Suprapubic skin (tissue), 4 donors: ENCODE measurements at regions not wholly inside any gene's neighbourhood (a gene's known extent, or its start where the extent isn't known, plus 50 kb on each side); places are given as distances from the start of the nearest gene placed in this dataset.
"Not testable (repeated sequence)": the region's sequence is repeated elsewhere in the genome, so short reads cannot be mapped to it uniquely, and the experiment has no call there.

Experiments used
- DNase-seq, 2 donors: peaks; one replicate each; pipeline ENCODE4 v3.0.0-alpha.2; 2019; ENCODE audit warnings: low spot score in 2 of 2
- H3K27ac ChIP-seq: fragments of 200-600 bp; sonication (generic); one replicate; pipeline ENCODE4 v1.5.1; 2019
- H3K27me3 ChIP-seq: fragments of 200-600 bp; sonication (generic); one replicate; pipeline ENCODE4 v1.5.1; 2019
- H3K36me3 ChIP-seq: fragments of 200-600 bp; sonication (generic); one replicate; pipeline ENCODE4 v1.5.1; 2019
- H3K4me1 ChIP-seq: fragments of 200-600 bp; sonication (generic); one replicate; pipeline ENCODE4 v1.5.1; 2019
- H3K4me3 ChIP-seq: fragments of 200-600 bp; sonication (generic); one replicate; pipeline ENCODE4 v1.5.1; 2019; ENCODE audit warnings: mild to moderate bottlenecking
- H3K9me3 ChIP-seq: fragments of 200-600 bp; sonication (generic); one replicate; pipeline ENCODE4 v1.5.1; 2019
- EP300 ChIP-seq: sonication (generic); formaldehyde crosslinking; IDR thresholded peaks from one replicate; pipeline ENCODE4 v1.6.1; 2017; ENCODE audit warnings: antibody characterized with exemption
- POLR2A ChIP-seq, 2 donors: fragments of 450-650 bp; IDR thresholded peaks; one replicate each; pipeline ENCODE4 v1.6.1; 2017; ENCODE audit warnings: antibody characterized with exemption in 2 of 2, mild to moderate bottlenecking in 2 of 2, moderate library complexity in 2 of 2
- POLR2AphosphoS5 ChIP-seq, 3 donors: sonication (generic); formaldehyde crosslinking; IDR thresholded peaks; one replicate each; pipeline ENCODE4 v1.6.1; 2017; ENCODE audit warnings: antibody characterized with exemption in 3 of 3
- WGBS: methylation state at CpG from one replicate; pipeline ENCODE4 v1.1.5; 2018; 5-methylcytosine and 5-hydroxymethylcytosine counted together
- TF ChIP-seq, protein P1 (sequence below), 2 donors: fragments of 200-600 bp in 1 of 2; fragments of 450-650 bp in 1 of 2; sonication (generic) in 1 of 2; IDR thresholded peaks; one replicate each; pipeline ENCODE4 v1.5.1; 2016 to 2019; ENCODE audit warnings: antibody characterized with exemption in 2 of 2, mild to moderate bottlenecking in 1 of 2, moderate library complexity in 1 of 2

DNA sequence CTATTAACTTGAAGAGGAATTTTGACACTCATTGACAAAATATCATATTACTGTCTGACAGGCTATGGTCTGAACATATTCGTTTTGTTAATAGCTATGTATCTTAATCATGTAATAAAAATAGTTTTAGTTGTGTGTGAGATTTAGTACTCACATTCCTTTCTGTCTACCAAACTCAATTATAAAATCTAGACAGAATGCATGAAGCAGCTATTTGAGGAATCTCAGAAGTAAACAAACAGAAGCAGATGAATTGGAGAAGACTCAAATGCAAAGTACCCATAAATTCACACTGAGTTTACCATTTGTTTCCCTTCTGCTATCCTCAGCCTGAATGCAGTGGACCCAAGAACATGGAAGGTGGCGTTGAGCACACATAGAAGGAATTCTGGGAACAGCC lies 841.6 kb upstream of the AADAT start:
- no peaks in the 10 kb centered on the region for H3K27me3 ChIP-seq
- H3K9me3 ChIP-seq = no peaks in the 10 kb centered on the region
- DNase-seq = no peak
- no peaks in the 10 kb centered on the region for H3K36me3 ChIP-seq
- no peak overlapping the region for H3K4me3 ChIP-seq
- WGBS = 45% methylated on average over 2 of the region's 2 CpGs
- H3K4me1 ChIP-seq = no peaks in the 10 kb centered on the region
- H3K27ac ChIP-seq = no peak overlapping the region
- TF ChIP-seq EP300 (no peak), POLR2A (IDR thresholded peaks at IDR 0.05) (no peak), POLR2AphosphoS5 (IDR thresholded peaks at IDR 0.05) (no peak)
- TF ChIP-seq, protein P1, sequence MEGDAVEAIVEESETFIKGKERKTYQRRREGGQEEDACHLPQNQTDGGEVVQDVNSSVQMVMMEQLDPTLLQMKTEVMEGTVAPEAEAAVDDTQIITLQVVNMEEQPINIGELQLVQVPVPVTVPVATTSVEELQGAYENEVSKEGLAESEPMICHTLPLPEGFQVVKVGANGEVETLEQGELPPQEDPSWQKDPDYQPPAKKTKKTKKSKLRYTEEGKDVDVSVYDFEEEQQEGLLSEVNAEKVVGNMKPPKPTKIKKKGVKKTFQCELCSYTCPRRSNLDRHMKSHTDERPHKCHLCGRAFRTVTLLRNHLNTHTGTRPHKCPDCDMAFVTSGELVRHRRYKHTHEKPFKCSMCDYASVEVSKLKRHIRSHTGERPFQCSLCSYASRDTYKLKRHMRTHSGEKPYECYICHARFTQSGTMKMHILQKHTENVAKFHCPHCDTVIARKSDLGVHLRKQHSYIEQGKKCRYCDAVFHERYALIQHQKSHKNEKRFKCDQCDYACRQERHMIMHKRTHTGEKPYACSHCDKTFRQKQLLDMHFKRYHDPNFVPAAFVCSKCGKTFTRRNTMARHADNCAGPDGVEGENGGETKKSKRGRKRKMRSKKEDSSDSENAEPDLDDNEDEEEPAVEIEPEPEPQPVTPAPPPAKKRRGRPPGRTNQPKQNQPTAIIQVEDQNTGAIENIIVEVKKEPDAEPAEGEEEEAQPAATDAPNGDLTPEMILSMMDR (IDR thresholded peaks at IDR 0.05) = no peak

DNA sequence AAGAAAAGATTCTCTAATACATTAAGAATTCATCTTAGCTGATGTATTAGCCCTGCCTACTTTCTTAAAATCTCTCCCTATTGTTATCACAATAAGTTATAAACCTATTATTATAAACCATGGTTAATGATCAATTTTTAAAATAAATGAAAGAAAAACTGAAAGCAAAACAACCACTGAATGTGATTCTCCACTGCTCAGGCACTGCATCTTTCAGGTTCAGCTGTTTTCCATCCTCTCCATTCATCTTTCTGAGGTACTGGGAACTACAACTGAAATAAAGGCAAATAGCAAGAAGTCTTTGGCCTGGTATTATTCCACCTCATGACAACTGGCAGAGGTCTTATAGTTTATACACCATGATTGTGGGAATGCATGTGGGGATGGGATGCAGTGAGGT lies 798.9 kb upstream of the AADAT start:
- Histone ChIP-seq H3K4me3 (no peak overlapping the region), H3K9me3 (peaks cover 3% of the 10 kb centered on the region), H3K27ac (no peak overlapping the region), H3K27me3 (no peaks in the 10 kb centered on the region), H3K36me3 (no peaks in the 10 kb centered on the region), H3K4me1 (no peaks in the 10 kb centered on the region)
- DNase-seq = no peak
- no peak for TF ChIP-seq EP300
- no peak for TF ChIP-seq POLR2A (IDR thresholded peaks at IDR 0.05)

DNA sequence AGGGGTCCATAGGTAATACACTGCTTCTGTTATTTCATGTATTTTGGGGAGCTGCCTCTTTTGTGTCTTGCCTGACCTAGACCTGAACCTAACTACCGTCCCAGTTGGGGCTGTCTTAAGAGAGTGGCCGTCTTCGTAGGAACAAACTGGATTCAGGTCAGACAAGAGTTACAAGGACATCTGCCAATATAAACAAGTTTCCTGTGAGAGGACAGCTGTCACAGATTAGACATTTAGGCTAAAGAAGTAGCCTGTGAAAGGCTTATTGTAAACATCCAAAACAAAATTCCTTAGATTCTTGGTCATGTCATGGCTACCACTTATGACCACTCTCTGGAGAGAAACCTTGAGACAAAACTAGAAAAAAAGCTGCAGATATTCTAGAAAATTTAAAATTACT lies 797.6 kb upstream of the AADAT start:
- WGBS = 63% methylated on average over 3 of the region's 3 CpGs
- DNase-seq = no peak
- Histone ChIP-seq H3K36me3 (no peaks in the 10 kb centered on the region), H3K27ac (no peak overlapping the region), H3K4me1 (no peaks in the 10 kb centered on the region), H3K27me3 (no peaks in the 10 kb centered on the region), H3K4me3 (no peak overlapping the region), H3K9me3 (no peaks in the 10 kb centered on the region)
- no peak for TF ChIP-seq POLR2A (IDR thresholded peaks at IDR 0.05)
- TF ChIP-seq EP300 = no peak
- TF ChIP-seq, protein P1 (IDR thresholded peaks at IDR 0.05) = no peak
- TF ChIP-seq POLR2AphosphoS5 (IDR thresholded peaks at IDR 0.05) = no peak

DNA sequence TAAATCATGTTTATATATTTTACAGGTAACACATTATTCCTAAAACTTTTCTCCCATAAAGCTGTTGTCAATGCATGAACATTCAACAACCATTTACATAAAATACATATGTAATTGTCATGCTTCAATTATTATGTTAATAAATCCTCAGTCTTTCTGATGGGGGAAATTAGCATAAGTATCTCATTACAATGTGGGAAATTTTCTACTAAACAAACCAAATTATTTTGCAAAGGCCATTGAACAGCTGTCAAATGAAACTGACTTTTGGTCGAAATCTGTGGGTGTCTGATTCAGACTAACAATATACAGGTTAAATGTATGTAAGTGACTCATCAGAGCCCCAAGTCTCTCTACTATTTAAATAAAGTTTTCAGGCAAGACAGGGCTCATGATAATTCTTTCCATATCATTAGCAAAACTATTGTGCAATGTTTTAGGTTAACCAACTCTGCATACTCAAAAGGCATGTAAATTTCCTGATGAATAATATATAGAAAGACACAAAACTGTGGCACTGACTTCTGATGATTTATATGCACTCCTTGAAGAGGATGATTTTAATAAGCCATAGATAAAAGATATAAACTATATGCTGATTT lies 795.3 kb upstream of the AADAT start:
- H3K27me3 ChIP-seq = no peaks in the 10 kb centered on the region
- H3K36me3 ChIP-seq = no peaks in the 10 kb centered on the region
- TF ChIP-seq EP300 (no peak), POLR2A (IDR thresholded peaks at IDR 0.05) (no peak), POLR2AphosphoS5 (IDR thresholded peaks at IDR 0.05) (no peak)
- TF ChIP-seq, protein P1 (IDR thresholded peaks at IDR 0.05) = no peak
- no peaks in the 10 kb centered on the region for H3K9me3 ChIP-seq
- no peaks in the 10 kb centered on the region for H3K4me1 ChIP-seq
- H3K27ac ChIP-seq = no peak overlapping the region
- H3K4me3 ChIP-seq = no peak overlapping the region
- no peak for DNase-seq
- WGBS = 63% methylated on average over 1 of the region's 1 CpG

DNA sequence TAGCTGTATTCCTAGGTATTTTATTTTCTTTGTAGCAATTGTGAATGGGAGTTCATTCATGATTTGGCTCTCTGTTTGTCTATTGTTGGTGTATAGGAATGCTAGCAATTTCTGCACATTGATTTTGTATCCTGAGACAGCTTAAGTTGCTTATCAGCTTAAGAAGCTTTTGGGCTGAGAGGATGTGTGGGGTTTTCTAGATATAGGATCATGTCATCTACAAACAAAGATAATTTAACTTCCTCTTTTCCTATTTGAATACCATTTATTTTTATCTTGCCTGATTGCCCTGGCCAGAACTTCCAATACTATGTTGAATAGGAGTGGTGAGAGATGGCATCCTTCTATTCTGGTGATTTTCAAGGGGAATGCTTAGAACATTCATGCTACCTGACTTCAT lies 791.9 kb upstream of the AADAT start:
- H3K9me3 ChIP-seq, H3K27me3 ChIP-seq, H3K4me1 ChIP-seq, H3K27ac ChIP-seq, H3K36me3 ChIP-seq, H3K4me3 ChIP-seq, DNase-seq: not testable (repeated sequence)

DNA sequence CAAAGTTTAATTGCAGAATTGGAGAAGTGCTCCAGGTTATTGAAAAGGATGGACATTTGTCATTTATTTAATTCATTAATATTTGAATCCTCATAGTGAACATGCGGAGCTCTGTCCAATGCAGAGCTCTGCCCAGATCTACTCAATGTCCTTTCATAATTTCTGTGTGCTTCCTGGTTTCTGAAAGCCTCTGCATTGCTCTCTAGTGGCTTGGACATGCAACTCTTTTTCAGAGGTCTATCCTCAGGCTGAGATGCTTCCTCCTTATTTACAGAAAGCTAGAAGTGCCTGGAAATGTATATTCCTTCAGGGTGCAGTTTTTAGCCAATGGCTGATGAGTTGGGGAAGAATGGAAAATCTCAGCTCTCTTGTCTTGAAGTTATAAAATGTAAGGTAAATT lies 786.1 kb upstream of the AADAT start:
- no peaks in the 10 kb centered on the region for H3K36me3 ChIP-seq
- no peak overlapping the region for H3K27ac ChIP-seq
- DNase-seq = no peak
- WGBS = 90% methylated on average over 1 of the region's 1 CpG
- H3K4me1 ChIP-seq = no peaks in the 10 kb centered on the region
- TF ChIP-seq, protein P1 (IDR thresholded peaks at IDR 0.05) = no peak
- TF ChIP-seq POLR2A (IDR thresholded peaks at IDR 0.05) = no peak
- TF ChIP-seq EP300 = no peak
- TF ChIP-seq POLR2AphosphoS5 (IDR thresholded peaks at IDR 0.05) = no peak
- no peaks in the 10 kb centered on the region for H3K27me3 ChIP-seq
- H3K9me3 ChIP-seq = no peaks in the 10 kb centered on the region
- H3K4me3 ChIP-seq = no peak overlapping the region
